NT2/D1 (cell line): ENCODE measurements at regions not wholly inside any gene's neighbourhood (a gene's known extent, or its start where the extent isn't known, plus 50 kb on each side); places are given as distances from the start of the nearest gene placed in this dataset.

ENCODE experiments used
- DNase-seq: peaks from one replicate; pipeline ENCODE4 v3.0.0-alpha.2; 2011; ENCODE audit warnings: low read depth, low spot score
- H3K27me3 ChIP-seq: 2 replicates; pipeline ENCODE4 v1.6.0; 2011; ENCODE audit warnings: mild to moderate bottlenecking; ENCODE audit not compliant: insufficient read length, insufficient read depth
- H3K36me3 ChIP-seq: 2 replicates; pipeline ENCODE4 v1.6.1; 2011; ENCODE audit warnings: mild to moderate bottlenecking, low read length, mixed read lengths; ENCODE audit not compliant: insufficient read depth, insufficient read length
- H3K4me1 ChIP-seq: 2 replicates; pipeline ENCODE4 v1.5.1; 2011; ENCODE audit not compliant: insufficient read depth, insufficient read length
- H3K4me3 ChIP-seq: 2 replicates; pipeline ENCODE4 v1.5.1; 2011; ENCODE audit warnings: low read depth; ENCODE audit not compliant: insufficient read length
- H3K9ac ChIP-seq: 2 replicates; pipeline ENCODE4 v1.6.0; 2011; ENCODE audit warnings: low read depth; ENCODE audit not compliant: insufficient read length
- H3K9me3 ChIP-seq: 2 replicates; pipeline ENCODE4 v1.5.1; 2011; ENCODE audit warnings: mild to moderate bottlenecking, low read length; ENCODE audit not compliant: insufficient read depth
- SUZ12 ChIP-seq: IDR thresholded peaks from 2 replicates; pipeline ENCODE4 v1.6.1; 2011; ENCODE audit not compliant: insufficient read length, insufficient read depth; ENCODE audit errors: extremely low read depth
- YY1 ChIP-seq: IDR thresholded peaks from 2 replicates; pipeline ENCODE4 v1.6.1; 2011; ENCODE audit not compliant: insufficient read length, insufficient read depth
- ZNF274 ChIP-seq: IDR thresholded peaks from 2 replicates; pipeline ENCODE4 v1.6.1; 2011; ENCODE audit warnings: mild to moderate bottlenecking, low read depth, low read length

DNA sequence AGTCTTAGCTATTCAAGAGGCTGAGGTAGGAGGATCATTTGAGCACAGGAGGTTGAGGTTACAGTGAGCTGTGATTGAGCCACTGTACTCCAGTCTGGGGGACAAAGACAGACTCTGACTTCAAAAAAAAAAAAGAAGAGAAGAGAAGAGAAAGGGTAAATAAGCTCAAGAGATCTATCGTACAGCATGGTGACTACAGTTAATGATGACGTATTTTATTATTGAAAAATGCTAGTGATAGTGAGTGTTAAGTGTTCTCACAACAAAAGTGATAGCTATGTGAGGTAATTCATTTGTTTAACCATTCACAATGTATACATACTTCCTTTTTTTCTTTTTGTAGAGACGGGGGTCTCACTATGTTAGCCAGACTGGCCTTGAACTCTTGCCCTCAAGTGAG is 121.5 kb upstream of the RPL34 start:
- Histone ChIP-seq H3K9ac (no peak overlapping the region), H3K4me1 (no peaks in the 10 kb centered on the region), H3K9me3 (peaks cover 19% of the 10 kb centered on the region), H3K27me3 (no peaks in the 10 kb centered on the region), H3K4me3 (no peak overlapping the region), H3K36me3 (no peaks in the 10 kb centered on the region)
- TF ChIP-seq SUZ12: no peak
- TF ChIP-seq ZNF274: no peak
- DNase-seq: no peak

DNA sequence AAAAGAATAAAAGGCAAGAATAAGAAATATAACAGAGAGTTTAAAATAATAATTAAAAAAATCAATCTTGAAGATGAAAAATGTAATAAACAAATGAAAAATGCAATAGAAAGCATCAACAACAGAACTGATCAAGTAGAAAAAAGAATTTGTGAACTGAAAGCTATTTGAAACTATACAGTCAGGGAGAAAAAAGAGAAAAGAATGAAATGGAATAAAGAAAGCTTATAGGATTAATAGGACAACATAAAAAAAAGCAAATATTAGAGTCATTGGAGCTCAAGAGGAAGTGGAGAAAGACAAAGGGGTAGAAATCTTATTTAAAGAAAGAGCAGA is 126.8 kb upstream of the RPL34 start:
- no peak for TF ChIP-seq ZNF274
- no peak for TF ChIP-seq YY1
- TF ChIP-seq SUZ12: no peak
- Histone ChIP-seq H3K4me3 (no peak overlapping the region), H3K9me3 (peaks cover 11% of the 10 kb centered on the region), H3K4me1 (no peaks in the 10 kb centered on the region), H3K36me3 (no peaks in the 10 kb centered on the region), H3K9ac (no peak overlapping the region), H3K27me3 (no peaks in the 10 kb centered on the region)
- no peak for DNase-seq

DNA sequence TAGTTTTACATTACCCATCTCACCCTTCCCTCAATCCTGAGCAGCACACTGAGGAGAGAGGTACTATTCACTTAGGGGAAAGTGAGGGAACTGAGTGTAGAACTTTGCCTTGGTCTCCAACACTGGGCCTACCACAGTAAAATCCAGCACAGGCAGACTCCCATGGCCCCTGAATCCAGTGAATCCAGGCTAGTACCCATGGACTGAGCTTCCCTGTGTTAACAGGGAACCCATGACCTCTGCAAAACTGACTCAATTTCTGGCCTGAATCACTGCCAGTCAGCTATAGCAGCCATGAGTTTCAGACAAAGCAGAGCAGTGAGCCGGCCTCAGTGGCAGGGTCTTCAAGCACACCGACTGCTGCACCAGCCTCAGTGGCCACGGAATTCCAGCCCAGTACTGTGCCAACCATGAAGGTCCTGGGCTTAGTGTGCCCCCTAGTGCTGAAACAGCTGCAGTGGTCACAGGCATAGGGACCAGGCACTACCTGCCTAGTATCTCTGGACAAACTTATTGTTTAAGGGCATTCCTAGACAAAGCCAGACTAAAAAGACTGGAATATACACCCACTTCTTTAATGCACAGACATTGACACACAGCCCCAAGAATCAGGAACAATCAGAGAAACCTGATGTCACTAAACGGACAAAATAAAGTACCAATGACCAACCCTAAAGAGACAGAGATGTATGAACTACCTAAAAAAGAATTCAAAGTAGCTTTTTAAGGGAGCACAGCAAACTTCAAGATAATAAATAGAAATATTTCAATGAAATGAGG is 127.4 kb upstream of the RPL34 start:
- no peaks in the 10 kb centered on the region for H3K36me3 ChIP-seq
- peaks cover 11% of the 10 kb centered on the region for H3K9me3 ChIP-seq
- H3K4me3 ChIP-seq: no peak overlapping the region
- peak; percentile 49 for DNase-seq
- no peak overlapping the region for H3K9ac ChIP-seq
- H3K27me3 ChIP-seq: no peaks in the 10 kb centered on the region
- no peaks in the 10 kb centered on the region for H3K4me1 ChIP-seq
- TF ChIP-seq ZNF274 (no peak), SUZ12 (no peak), YY1 (no peak)

DNA sequence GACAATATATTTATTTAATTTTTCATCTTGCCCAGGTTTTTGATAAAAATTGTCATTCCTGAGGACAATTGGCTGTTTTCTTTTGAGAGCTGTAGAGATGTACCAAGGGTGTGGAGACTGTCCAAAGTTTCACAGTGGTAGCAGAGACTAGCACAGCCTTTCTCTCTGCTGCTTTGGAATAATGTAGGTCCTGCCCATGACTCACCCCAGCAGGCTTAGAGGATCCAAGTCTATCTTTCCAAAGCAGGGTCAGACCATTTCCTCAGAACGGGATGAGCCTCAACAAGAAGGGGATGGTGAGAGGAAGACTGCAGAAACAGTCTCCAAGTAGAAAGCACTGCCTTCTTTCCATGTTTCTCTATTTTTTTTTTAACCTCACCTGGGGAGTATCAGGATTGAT is 131.5 kb upstream of the RPL34 start:
- no peaks in the 10 kb centered on the region for H3K36me3 ChIP-seq

DNA sequence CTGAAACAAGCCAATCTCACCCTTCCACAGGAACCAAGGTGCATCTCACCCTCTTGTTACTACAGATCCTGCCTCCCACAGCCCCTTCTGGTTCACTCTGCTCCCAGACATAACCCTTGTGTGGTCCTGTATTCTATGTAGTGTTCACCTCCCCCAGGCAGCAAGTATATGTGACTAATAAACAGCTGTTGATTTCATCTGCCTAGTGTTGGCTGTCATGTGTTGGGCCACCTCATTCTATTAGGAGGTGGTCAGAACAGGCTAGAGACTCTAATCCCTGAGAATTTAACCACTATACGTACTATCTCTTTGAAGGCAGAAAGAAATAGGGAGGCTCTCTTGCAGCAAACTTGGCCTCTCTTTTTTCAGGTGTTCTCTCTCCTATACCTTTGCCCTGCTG is 134.3 kb upstream of the RPL34 start:
- Histone ChIP-seq H3K36me3 (no peaks in the 10 kb centered on the region), H3K4me3 (no peak overlapping the region), H3K9me3 (no peaks in the 10 kb centered on the region), H3K9ac (no peak overlapping the region), H3K4me1 (no peaks in the 10 kb centered on the region), H3K27me3 (no peaks in the 10 kb centered on the region)
- no peak for TF ChIP-seq ZNF274
- TF ChIP-seq YY1: no peak
- TF ChIP-seq SUZ12: no peak
- DNase-seq: no peak

More for the DNA sequence above, 131.5 kb upstream of the RPL34 start:
- Histone ChIP-seq H3K27me3 (no peaks in the 10 kb centered on the region), H3K9me3 (peaks cover 6% of the 10 kb centered on the region), H3K4me3 (no peak overlapping the region), H3K4me1 (no peaks in the 10 kb centered on the region), H3K9ac (no peak overlapping the region)
- TF ChIP-seq ZNF274 (no peak), YY1 (no peak)
- no peak for DNase-seq

DNA sequence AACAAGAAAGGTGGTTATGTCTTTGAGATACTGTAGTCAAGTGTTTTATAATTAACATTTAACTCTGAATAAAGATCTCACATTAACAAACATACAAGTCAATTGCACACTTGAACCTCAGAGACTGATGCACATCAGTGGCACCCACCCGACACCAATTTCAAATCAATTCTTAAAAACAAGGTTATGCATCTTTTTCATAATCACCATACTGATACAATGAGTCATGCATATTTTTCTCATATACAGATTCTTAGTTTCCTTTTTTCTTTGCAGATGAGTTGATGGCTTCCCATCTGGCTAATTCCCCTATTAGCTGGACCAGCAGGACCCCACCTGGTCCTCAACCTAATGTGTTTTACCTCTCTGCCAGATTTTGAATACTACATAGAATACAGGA is 136.2 kb upstream of the RPL34 start:
- Histone ChIP-seq H3K9ac (no peak overlapping the region), H3K27me3 (no peaks in the 10 kb centered on the region), H3K4me1 (no peaks in the 10 kb centered on the region), H3K36me3 (no peaks in the 10 kb centered on the region), H3K4me3 (no peak overlapping the region), H3K9me3 (no peaks in the 10 kb centered on the region)
- no peak for DNase-seq
- TF ChIP-seq SUZ12: no peak
- no peak for TF ChIP-seq ZNF274
- TF ChIP-seq YY1: no peak

DNA sequence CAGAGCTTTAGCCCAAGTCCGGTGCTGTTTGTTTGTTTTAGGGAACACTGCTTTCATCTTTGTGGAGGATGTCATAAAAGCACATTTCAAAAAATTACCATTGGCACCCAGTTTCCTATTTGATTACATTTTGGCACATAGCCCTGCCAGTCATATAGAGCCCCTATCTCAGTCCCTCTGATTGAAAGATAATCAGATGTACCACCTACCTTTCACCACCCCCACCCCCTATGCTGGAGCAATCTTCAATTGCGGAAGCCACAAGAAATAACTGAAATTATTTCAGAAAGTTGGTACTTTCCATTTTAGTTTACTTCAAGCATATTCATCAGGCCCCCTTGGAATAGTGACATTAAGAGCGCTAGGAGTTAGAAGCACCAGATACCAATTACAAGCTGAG is 136.7 kb upstream of the RPL34 start:
- no peaks in the 10 kb centered on the region for H3K27me3 ChIP-seq
- TF ChIP-seq SUZ12: no peak
- no peak for TF ChIP-seq YY1
- TF ChIP-seq ZNF274: no peak
- H3K36me3 ChIP-seq: no peaks in the 10 kb centered on the region
- no peak overlapping the region for H3K4me3 ChIP-seq
- H3K9ac ChIP-seq: no peak overlapping the region
- no peak for DNase-seq
- H3K4me1 ChIP-seq: no peaks in the 10 kb centered on the region
- no peaks in the 10 kb centered on the region for H3K9me3 ChIP-seq

DNA sequence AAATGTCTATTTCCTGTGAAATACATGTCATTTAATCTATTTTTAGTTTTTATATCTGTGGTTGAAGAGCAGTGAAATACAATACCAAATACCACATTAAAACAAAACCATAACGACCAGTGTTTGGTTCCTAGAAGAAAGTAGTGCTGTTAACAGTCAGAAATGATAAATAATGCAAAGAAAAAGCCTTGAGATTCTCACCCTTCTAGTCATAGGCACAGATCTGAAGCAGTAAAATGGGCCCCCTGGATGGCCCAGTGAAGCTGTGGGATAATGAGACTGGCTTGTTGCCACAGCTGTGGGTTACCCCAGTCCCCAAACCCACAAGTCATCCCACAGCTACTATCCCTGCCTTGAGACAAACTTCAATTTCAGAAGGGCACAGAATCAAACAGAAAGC is 137.3 kb upstream of the RPL34 start:
- Histone ChIP-seq H3K4me1 (no peaks in the 10 kb centered on the region), H3K9me3 (no peaks in the 10 kb centered on the region), H3K9ac (no peak overlapping the region), H3K27me3 (no peaks in the 10 kb centered on the region), H3K4me3 (no peak overlapping the region), H3K36me3 (no peaks in the 10 kb centered on the region)
- TF ChIP-seq SUZ12 (no peak), ZNF274 (no peak), YY1 (no peak)
- DNase-seq: no peak
